HuH-7.5 (cell line): ENCODE measurements at regions not wholly inside any gene's neighbourhood (a gene's known extent, or its start where the extent isn't known, plus 50 kb on each side); places are given as distances from the start of the nearest gene placed in this dataset.

ENCODE experiments used
- DNase-seq: peaks from one replicate; pipeline ENCODE4 v3.0.0; 2011; ENCODE audit warnings: low spot score

DNA sequence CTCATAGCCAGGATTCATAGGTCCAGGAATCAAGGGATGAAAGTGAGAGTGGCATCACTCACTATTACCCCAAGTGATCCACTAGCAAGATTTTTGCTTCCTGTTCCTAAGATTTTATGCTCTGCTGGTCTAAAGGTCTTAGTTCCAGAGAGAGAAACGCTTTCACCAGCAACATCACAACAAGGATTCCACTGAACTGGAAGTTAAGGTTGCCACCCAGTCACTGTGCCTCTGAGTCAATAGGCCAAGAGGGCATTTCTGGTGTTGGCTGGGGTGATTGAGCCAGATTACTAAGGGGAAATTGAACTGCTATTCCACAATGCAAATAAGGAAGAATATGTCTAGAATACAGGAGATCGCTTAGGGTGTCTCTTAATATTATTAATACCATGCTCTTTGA, 142.5 kb upstream of the ARID2 start:
- DNase-seq: no peak

DNA sequence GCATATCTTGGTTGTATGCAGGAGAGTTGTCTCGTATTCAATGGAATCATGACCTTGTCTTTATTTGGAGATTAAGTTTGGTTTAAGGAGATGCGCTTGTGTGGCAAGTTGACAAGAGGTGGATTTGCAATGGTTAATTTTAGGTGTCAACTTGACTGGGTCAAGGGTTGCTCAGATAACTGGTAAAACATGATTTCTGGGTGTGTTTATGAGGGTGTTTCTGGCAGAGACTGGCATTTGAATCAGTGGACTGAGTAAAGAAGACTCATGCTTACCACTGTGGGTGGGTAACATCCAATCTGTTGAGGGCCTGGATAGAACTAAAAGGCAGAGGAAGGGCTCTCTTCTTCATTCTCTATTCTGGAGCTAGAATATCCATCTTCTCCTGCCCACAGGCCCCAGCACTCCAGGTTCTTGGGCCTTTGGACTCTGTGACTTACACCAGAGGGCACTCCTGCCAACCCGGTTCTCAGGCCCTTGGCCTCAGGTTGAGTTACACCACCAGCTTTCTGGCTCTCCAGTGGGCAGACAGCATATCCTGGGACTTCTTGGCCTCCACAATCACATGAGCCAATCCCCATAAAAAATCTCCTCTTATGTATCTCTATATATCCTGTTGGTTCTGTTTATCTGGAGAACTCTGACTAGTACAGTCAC, 141.5 kb upstream of the ARID2 start:
- no peak for DNase-seq

DNA sequence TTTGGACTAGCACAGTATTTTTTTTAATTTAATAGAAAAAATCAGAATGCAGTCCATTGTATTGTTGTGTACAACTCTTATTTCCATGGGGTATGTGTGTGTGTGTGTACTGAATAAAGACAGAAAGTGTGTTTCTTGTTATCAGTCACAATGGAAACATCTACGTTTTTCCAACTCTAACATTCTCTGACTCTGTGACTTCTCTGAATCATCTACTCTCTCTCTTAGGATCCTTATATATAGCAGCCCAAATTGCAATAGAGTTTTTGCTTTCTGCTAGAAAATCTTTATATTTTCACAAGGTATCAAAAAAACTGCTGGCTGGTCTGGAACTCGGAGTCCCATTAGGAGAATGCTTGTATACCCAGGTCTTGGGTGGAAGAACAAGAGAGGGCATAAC, 138.9 kb upstream of the ARID2 start:
- DNase-seq: no peak

DNA sequence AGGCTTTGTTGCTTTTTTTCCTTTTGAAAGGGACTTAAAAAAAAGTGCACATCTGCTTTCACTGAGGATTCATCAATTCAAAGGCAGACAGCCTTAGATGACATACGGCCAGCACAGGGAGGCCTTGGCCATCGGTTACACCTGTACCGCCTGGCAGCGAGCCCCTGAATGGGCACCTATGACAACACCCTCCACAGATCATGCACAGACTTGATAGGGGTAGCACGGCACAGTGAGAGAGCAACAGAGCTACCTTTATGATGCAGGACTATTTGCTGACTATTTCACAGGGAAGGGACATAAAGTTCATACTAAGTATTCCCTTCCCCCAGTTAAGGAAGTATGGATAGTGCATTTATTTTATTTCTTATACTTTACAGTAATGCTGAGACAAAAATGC, 137.9 kb upstream of the ARID2 start:
- no peak for DNase-seq

DNA sequence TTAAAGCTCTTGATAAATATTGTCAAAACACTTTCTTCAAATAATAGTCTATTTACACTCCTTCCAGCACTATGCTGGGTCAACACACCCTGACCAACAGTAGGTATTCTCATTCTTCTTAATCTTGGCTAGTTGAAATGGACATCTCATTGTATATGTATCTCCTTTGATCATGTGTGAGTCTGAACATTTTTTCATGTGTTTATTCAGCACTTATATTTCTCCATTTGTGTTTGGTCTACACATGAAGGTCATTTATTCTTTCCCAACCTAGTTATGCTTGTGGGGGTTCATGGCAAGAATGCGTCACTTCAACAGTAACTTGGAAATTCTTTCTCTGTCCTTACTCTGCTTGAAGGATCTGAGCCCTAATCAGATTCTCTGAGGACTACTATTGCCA, 133.1 kb upstream of the ARID2 start:
- DNase-seq: no peak

DNA sequence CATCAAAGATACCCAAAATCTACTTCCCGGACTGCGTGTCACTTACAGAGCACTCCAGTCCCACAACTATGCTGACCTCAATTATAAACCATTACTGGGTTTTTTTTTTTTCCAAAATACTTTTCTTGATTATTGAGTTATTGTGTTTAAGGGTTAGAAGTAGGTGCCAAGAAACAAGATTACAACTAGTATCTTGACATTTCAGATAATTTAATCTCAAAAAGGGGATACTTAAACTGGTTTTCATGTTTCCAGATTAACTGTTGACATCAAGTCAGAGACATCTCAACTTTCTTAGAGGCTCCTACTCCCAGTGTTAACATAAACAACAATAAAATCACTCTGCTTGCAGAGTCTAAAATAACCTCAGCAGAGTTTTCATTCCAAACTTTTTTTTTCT, 131.2 kb upstream of the ARID2 start:
- no peak for DNase-seq

DNA sequence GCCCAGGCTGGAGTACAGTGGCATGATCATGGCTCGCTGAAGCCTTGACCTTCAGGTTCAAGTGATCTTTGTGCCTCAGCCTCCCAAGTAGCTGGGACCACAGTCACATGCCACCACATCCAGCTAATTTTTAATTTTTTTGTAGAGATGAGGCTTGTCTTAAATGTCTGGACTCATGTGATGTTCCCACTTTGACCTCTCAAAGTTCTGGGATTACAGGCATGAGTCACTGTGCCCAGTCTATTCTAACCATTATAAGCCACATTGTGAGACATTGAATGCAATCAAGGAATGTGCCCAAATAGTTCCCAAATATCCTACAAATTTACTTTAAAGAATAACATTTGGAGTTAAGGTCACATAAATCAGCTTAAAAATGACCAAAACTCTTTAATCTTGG, 130.7 kb upstream of the ARID2 start:
- no peak for DNase-seq

DNA sequence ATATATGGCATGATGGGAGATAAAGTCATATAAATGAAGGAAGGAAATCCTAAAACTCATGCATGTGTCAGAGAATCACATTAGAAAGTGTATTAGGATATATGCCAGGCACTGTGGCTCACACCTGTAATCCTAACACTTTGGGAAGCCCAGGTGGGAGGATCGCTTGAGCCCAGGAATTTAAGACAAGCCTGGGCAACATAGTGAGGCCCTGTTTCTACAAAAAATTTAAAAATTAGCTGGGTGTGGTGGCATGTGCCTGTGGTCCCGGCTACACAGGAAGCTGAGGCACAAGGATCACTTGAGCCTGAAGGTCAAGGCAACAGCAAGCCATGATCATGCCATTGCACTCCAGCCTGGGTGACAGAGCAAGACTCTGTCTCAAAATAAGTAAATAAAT, 130.3 kb upstream of the ARID2 start:
- no peak for DNase-seq

DNA sequence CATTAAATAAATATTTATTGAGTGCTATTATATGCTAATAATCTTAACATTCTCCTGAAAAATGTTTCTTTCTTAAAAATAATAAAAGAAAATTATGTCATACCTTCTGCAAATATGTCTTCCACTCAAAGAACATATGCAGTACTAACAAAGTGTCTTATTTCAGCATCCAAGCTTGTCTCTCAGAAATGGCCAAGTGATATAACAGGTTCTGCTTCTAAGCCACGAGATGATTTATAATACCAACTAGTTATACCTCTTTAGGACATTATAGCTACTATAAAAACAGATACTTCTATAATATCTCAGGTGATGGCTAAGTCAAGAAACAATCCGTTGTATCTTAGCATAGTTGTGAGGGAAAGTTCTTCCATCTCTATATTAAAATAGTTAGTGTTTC, 128.1 kb upstream of the ARID2 start:
- DNase-seq: no peak

DNA sequence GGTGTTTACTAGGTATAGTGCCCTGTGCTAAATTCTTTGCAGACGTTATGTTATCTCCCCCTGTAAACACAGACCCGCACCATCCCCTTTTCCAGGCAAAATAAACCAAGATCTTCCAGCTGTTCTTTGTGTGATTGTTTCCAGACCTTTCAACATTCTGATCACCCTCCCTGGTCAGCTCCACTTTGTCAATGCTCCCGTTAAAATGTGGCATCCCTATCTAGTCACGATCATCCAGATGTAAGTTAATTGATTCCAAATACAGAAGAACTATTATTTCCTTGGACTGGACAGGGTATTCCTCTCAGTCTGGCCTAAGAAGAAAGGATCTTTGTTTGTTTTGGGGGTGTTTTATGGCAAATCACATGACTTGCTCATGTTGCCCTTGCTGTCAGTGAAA, 127.6 kb upstream of the ARID2 start:
- no peak for DNase-seq

DNA sequence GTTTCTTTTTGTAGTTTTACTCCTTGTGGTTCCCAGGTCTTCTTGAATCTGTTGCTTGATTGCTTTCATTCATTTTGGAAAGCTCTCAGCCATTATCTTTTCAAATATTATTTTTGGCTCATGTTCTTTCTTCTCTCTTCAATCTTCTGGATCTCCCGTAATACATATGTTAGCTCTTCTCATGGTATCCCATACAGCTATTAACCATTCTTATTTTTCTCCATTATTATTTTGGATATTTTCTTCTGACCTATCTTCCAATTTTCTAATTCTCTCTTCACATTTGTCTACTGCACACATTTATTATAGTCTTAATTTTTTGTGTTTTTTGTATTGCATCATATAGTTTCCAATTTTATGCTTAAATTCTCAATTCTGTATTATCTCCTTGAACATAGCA, 123.9 kb upstream of the ARID2 start:
- DNase-seq: no peak

DNA sequence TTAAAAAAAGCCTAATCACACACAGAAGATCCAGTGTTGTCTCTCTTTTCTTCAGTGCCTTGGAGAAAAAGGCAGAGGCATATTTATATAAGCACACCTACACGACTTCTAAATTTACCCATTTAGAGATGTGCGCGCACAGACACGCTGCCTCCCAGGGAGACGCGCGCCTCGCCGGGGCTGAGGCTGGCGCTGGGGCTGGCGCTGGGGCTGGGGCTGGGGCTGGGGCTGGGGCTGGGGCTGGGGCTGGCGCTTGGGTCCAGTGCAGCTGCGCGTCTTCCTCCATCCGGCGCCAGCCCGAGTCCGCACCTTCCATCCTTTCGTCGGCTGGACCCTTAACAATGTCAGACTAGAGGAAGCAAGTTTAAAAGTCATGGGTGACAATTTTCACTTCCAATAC, 118.4 kb upstream of the ARID2 start:
- DNase-seq: no peak

DNA sequence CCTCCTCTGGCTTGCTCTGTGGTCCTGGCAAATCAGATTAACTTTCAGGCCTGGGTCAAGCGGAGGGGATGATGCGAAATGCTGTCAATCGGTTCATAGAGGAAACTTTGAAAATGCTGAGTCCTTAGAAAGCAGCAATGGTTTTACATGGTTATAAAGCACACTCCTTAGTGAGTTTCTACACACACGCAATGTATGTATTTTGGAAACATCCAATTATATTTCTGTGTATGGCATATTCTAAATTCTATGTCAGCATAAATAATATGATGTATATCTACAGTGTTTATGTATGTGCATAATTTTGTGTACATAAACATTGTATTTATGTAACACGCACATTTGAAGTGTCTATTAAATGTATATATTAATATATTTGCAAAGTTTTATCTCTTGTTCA, 118.0 kb upstream of the ARID2 start:
- no peak for DNase-seq

DNA sequence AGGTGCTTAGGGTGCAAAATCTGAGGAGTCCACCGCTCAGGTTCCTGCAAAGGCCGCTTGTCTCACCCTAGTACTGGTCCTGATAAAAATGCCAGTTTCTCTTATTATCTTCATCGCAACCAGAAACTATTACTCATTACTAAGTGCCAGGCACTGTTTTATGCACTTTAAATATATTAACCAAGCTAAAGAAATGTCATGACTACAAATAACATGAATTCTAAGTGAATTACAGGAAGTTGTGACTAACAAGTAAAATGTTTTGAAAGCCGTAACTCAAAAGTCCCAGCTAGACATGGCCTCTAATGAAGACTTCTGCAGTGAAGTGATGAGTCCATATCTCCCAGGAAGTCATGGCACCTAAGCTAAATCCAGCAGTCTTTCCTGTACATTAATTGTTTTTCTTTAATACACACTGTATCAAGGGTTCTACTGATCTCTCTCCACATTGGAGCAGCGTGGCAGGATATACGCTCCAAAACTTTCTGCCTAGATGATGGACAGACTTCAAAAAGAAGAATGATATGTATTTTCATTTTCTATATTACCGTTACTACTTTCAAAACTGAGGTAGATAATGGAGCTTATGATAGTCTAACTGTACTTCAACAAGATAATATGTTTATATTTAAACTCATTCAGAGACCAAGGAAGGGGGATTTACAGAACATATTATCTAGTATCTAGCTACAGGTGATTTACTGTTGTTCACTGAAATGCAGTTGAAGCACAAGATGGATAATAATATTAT, 117.3 kb upstream of the ARID2 start:
- DNase-seq: no peak

DNA sequence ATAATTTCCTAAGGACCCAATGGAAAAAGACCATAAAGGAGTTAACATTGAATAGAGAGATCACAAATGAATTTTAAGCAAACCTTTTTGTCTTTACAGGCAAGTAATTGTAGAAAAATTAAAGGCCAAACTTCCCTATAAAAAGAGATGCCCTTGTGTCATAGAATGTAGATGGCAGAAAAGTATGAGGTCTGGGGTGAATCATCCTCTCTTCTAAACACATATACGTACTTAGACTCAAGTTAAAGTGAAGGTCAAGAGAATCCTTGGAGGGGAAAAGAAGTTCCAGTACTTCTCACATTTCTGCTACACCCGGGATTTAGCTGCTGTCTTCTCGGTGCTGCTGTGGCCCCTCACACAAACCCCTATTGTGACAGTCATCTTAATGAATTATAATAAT, 116.2 kb upstream of the ARID2 start:
- DNase-seq: no peak

DNA sequence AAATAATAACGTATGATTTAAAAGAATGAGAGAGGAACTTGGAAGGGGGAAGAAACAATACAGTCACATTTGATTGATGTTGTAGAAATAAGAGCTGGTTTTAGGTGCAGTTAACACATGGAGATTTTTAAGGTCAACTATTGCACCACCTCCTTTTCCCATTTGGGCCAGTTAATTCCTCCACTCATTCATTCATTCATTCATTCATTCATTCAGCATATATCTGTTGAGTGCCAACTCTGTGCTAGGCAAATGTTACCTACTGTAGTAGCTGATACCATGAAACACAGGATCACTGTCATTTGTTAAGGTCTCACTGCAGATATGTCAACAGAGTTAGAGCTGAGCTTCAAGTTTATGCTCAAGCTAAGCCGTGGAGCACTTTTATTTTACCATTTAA, 115.7 kb upstream of the ARID2 start:
- no peak for DNase-seq

DNA sequence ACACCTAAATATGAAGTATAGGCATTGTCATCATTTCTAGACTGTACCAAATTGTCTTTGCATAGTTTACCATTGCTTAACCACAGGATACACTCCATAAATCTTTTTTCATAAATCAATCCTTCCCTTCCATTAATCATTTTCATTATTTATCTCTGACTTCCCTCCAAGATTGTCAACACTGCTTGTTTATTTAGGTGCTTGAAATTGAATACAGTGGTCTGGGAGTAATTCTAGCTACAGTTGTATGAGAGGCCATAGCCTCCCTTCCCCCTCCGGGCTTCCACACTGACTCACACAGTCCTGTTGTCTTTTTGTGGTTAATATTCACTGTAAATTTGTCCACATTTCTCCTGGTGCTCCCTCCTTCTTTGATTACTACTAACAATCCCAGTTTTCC, 114.2 kb upstream of the ARID2 start:
- DNase-seq: no peak

DNA sequence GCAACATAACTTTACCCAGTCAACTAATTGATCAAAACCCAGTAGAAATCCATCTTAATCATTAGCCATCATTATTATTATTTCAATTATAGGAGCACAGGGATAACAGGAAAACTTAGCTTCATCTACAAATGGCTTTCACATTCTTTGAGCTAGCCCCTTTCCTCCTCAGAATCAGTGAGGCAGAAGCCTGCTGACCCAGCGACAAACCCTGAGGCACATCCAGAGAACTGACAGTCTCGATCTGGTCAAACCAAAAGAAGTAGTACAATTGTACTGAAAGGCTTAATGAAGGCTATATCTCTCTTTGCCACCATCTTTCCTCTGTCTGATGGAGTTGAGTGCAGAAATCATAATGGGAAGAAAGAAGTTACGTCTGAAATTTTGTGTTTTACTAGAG, 109.8 kb upstream of the ARID2 start:
- no peak for DNase-seq

DNA sequence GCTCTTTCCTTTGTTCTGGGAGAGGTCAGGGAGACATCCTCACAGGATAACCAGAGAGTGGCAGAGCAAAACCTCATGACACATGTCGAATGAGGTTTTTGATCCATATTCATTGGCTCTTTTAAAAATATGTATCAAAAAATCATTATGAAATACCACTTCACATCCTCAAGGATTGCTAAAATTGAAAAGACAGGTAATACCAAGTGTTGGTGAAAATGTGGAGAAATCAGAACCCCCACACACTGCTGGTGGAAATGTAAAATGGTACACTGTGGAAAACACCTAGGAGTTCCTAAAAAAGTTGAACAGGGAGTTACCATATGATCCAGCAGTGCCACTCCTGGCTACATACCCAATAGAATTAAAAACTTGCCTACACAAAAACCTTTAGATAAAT, 107.8 kb upstream of the ARID2 start:
- no peak for DNase-seq

DNA sequence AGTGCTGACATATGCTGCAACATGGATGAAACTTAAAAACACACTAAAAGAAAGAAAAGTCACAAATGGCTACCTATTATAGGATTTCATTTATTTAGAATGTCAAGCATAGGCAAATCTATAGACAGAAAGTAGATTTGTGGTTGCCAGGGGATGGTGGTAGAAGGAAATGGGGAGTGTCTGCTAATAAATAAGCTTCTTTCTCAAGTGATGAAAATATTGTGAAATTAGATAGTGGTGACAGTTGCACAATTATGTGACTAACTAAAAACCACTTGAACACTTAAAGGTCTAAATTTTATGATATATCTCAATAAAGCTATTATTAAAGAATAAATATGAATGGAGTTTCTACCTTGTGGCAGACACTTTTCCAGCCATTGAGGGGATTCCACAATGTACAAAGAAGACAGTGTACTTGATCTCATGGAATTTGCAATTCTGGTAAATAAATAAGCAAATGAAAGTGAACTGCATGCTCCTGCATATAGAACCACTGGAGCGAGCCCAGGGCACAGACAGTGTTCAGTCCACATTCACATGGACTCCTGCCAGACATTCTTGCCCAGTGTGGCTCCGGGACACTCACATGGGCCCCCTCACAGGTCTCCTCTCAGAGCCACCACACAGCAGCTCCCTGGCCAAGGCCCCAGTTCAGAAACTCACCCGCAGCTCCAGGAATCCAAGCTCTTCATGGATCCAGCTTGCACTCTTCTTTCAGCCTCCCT, 107.1 kb upstream of the ARID2 start:
- no peak for DNase-seq

DNA sequence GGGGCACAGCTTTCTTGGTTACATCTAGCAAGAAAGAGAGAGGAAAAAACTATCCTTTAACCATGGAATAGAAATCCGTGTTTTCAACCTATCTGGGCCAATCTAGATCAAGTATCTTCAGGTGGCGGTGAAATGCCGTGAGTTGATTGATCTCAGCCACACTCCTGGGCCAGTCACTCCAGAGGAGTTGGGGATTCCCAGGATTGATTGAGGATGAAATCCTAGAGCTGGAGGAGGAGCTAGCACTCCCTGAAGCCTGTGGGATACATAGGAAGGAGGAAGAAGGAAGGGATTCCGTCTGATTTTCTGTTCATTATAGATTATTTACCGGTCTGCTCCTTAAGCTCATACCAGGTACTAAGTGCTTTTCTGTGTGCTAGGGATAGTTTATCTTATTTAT, 106.3 kb upstream of the ARID2 start:
- DNase-seq: no peak

DNA sequence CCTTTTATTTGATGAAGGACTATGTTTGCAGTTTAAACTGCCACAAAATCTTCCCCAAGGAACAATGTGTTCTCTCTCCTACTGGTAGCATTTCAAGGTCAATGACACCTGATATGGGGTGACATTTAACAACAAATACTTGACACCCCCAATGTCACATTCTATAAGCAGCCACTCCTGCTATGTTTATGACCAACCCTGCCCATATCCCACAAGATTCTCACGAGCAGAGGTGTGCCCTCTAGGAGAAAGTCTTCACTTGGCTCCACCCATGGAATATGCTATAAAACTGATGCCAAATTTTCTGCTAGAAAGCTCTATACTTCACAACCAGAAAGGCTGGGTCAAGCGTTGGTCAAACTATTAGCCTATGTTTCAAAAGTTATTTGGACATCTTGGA, 105.6 kb upstream of the ARID2 start:
- no peak for DNase-seq

DNA sequence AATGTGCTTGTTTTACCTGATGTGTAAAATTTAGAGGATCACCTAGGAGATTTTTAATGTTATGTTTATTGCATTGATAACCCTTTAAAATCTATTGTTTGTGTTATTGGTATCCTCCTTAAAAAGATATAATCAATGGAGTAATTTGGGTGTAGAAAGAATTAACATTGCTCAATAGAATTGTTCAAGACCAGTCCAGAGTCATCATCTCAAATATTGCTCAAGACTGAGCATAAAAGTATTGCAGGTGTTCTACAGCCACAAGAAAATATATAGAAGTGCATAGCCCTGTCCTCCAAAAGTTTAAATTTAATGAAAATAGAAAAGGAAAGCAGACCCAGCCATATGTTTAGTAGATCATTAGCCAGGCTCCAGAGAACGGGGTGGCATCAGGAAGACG, 102.5 kb upstream of the ARID2 start:
- no peak for DNase-seq
